Neutrophil (primary cell): ENCODE measurements at regions not wholly inside any gene's neighbourhood (a gene's known extent, or its start where the extent isn't known, plus 50 kb on each side); places are given as distances from the start of the nearest gene placed in this dataset.

ENCODE experiments used
- H3K27ac ChIP-seq: fragments of 200-600 bp; sonication (generic); 2 replicates; pipeline ENCODE4 v1.5.1; 2016; ENCODE audit warnings: mild to moderate bottlenecking, moderate library complexity
- H3K27me3 ChIP-seq: fragments of 200-600 bp; sonication (generic); 2 replicates; pipeline ENCODE4 v1.6.0; 2016; ENCODE audit warnings: mild to moderate bottlenecking
- H3K36me3 ChIP-seq: fragments of 200-600 bp; sonication (generic); 2 replicates; pipeline ENCODE4 v1.5.1; 2017
- H3K4me1 ChIP-seq, 2 experiments: fragments of 200-600 bp in 1 of 2; sonication (generic) in 1 of 2; 1 replicate in 1 of 2; 2 replicates in 1 of 2; pipeline versions ENCODE4 v1.5.1 to v1.6.1; 2013 to 2016; ENCODE audit warnings: low read depth in 1 of 2, low read length in 1 of 2, mild to moderate bottlenecking in 1 of 2, moderate library complexity in 1 of 2; ENCODE audit not compliant: control insufficient read depth in 1 of 2, insufficient read depth in 1 of 2
- H3K4me3 ChIP-seq, 2 experiments: fragments of 200-600 bp in 1 of 2; sonication (generic) in 1 of 2; 1 replicate in 1 of 2; 2 replicates in 1 of 2; pipeline ENCODE4 v1.5.1; 2013 to 2016; ENCODE audit warnings: low read depth in 1 of 2, low read length in 1 of 2, mild to moderate bottlenecking in 1 of 2, moderate library complexity in 1 of 2
- H3K9me3 ChIP-seq: fragments of 200-600 bp; sonication (generic); 2 replicates; pipeline ENCODE4 v1.5.1; 2016
- CTCF ChIP-seq: fragments of 200-600 bp; sonication (generic); IDR thresholded peaks from 2 replicates; pipeline ENCODE4 v1.5.1; 2016; ENCODE audit warnings: antibody characterized with exemption

GRCh38 chr4:174122705-174123104 lies 160.8 kb downstream of the FBXO8 start:
- Histone ChIP-seq H3K4me3 (no peak overlapping the region), H3K4me1 (no peaks in the 10 kb centered on the region), H3K9me3 (no peaks in the 10 kb centered on the region), H3K27ac (no peak overlapping the region), H3K27me3 (peaks cover 82% of the 10 kb centered on the region), H3K36me3 (no peaks in the 10 kb centered on the region)
- no peak for TF ChIP-seq CTCF

GRCh38 chr4:174120446-174121295 lies 162.8 kb downstream of the FBXO8 start:
- H3K9me3 ChIP-seq, result no peaks in the 10 kb centered on the region
- no peak overlapping the region for H3K4me3 ChIP-seq
- H3K27ac ChIP-seq, result no peak overlapping the region
- H3K4me1 ChIP-seq, result no peaks in the 10 kb centered on the region
- H3K27me3 ChIP-seq, result peaks cover 91% of the 10 kb centered on the region
- TF ChIP-seq CTCF, result no peak
- H3K36me3 ChIP-seq, result no peaks in the 10 kb centered on the region

- no peak for TF ChIP-seq CTCF
- H3K9me3 ChIP-seq, result no peaks in the 10 kb centered on the region
- H3K27me3 ChIP-seq, result peaks cover 84% of the 10 kb centered on the region
- H3K27ac ChIP-seq, result no peak overlapping the region
- no peak overlapping the region for H3K4me3 ChIP-seq
- no peaks in the 10 kb centered on the region for H3K36me3 ChIP-seq
- no peaks in the 10 kb centered on the region for H3K4me1 ChIP-seq
Observed at GRCh38 chr4:174119830-174120229, 163.6 kb downstream of the FBXO8 start.

- no peaks in the 10 kb centered on the region for H3K9me3 ChIP-seq
- peaks cover 78% of the 10 kb centered on the region for H3K27me3 ChIP-seq
- H3K36me3 ChIP-seq, result no peaks in the 10 kb centered on the region
- no peak overlapping the region for H3K27ac ChIP-seq
- H3K4me1 ChIP-seq, result no peaks in the 10 kb centered on the region
- no peak for TF ChIP-seq CTCF
- no peak overlapping the region for H3K4me3 ChIP-seq
Observed at GRCh38 chr4:174119051-174119450, 164.4 kb downstream of the FBXO8 start.

- Histone ChIP-seq H3K27me3 (peaks cover 70% of the 10 kb centered on the region), H3K4me1 (no peaks in the 10 kb centered on the region), H3K27ac (no peak overlapping the region), H3K9me3 (no peaks in the 10 kb centered on the region), H3K4me3 (no peak overlapping the region), H3K36me3 (no peaks in the 10 kb centered on the region)
- TF ChIP-seq CTCF, result no peak
Observed at GRCh38 chr4:174118171-174118570, 165.3 kb downstream of the FBXO8 start.
